EH (cell line): ENCODE measurements at regions not wholly inside any gene's neighbourhood (a gene's known extent, or its start where the extent isn't known, plus 50 kb on each side); places are given as distances from the start of the nearest gene placed in this dataset.
"Not testable (repeated sequence)": the region's sequence is repeated elsewhere in the genome, so short reads cannot be mapped to it uniquely, and the experiment has no call there.

Experiments used
- DNase-seq: peaks from one replicate; pipeline ENCODE4 v3.0.0-alpha.2; 2015; ENCODE audit warnings: low read depth

GRCh38 chr11:121358760-121359159, 66.2 kb downstream of the SC5D start:
- DNase-seq: no peak

DNA sequence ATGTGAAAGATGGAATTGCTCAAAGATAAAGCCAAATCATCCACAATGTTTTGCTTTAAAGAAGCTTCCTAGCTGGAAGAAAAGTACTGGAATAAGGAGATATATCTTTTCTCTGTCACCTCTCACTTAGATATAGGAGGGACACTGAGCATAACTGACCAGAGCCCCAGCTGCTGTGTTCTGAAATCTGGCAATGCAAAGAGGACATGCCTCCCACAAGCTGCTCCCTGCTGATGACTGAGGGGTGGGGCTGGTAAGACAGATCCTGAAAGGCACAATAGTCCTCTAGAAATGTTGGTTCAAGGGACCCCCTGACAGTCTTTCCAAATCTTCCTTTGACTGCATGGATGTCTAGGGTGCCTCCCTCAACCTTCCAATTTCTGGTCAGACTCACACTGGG, 67.0 kb downstream of the SC5D start:
- no peak for DNase-seq

DNA sequence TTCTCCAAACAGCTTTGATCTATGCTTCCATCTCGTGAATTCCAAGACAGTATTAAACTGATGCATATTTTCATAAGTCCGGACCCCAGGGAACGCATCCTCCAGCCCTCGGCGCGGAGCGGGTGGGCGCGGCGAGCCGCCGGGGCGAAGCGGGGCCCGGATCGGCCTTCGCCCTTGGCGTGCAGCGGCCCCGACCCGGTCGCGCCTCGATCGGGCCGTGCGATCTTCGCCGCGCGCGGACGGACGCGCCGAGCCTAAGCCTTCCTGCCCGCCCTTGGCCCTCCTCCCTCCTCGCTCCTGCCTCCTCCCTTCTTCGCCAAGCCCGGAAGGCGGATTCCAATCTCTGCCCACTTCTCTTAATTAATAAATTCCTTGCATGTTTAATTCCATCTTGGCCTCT, 70.4 kb downstream of the SC5D start:
- DNase-seq: not testable (repeated sequence)

DNA sequence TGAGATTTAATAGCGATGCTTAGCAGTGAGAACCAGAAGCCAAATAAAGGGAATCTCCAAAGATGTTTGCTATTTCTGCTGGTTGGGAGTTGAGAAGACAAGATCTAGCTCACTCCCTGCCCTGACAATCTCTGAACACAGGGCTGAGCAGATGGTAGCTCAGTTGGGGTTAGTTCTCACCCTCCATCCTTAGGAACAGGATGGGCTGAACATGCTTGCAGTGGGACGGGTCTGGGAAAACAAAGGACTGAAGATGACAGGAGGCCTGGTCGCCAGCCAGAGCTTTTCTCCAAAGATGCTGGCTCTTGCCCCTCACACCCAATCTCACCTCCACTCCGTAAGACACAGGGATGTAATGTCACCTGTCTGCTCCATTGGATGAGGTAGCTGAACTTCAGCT, 72.7 kb downstream of the SC5D start:
- no peak for DNase-seq

DNA sequence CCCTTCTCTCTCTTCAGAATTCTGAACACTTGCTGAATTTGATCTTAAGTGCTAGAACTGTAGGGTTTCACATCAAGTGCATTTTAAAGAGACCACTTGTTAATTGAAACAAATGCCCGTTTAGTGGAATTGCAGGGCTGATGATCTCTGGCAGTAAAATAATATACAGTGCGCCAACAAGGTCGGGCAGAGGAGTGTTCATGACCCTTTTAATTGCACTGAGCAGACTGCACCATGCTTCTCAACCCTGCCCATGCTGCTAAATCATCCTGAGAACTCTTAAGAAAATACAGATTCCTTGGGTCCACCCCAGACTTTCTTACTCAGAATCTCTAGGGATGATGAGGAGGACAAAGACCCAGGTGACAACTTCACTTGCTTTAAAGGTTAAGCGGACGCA, 73.5 kb downstream of the SC5D start:
- no peak for DNase-seq

DNA sequence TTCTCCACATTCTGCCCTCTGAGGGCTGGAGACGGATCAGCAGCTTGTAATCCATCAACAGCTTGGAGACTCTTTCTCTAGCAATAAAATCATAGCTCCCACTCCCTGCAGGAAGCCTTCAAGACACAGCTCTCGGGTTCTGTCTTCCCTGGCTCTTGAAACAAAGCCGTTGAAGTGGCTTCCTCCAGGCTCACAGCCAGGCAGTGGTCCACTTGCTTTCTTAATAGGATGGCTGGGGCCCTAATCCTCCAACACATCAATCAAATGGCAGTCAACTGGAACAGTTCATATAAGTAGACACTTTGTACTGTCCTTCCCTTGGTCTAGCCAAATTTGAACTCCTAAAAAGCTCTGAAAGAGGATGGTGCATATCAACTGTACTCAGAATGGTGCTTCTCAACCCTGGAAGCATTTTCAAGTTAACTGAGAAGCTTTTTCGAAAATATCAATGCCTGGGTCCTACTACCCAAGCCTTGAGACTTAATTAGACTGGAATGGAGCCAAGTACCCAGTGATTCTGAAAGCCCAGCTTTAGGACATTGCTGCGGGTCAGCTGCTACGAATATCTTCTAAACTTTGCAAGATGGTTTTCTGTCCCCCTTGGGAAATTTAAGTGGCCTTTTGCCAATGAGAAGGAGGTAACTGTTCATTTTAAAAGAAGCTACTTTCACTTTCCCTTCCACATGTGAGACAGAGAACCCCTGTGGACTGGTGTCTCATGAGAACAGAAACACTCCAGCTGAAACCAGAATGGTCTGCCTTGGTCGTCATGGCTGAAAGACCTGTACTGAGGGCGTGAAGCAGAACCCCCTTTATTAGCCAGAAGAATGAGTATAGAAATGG, 74.7 kb downstream of the SC5D start:
- DNase-seq: peak; percentile 7

DNA sequence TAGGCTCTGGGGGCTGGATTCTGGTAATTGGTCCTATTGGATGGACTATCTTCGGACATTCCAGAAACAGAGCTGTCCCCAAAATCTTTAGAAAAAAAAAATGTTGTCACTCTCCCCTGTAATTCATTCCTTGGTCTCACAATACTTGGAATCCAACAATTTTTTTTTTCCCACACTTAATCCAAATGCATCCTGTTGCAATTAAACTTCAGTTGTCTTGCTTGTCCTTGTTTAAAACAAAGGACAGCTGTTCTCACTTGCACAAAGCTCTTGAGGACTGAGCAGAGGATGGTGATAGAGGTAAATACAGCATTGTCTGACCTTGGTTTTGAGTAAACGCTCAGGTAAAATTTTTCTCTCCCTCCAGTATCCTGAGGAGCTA, 75.3 kb downstream of the SC5D start:
- DNase-seq: no peak

DNA sequence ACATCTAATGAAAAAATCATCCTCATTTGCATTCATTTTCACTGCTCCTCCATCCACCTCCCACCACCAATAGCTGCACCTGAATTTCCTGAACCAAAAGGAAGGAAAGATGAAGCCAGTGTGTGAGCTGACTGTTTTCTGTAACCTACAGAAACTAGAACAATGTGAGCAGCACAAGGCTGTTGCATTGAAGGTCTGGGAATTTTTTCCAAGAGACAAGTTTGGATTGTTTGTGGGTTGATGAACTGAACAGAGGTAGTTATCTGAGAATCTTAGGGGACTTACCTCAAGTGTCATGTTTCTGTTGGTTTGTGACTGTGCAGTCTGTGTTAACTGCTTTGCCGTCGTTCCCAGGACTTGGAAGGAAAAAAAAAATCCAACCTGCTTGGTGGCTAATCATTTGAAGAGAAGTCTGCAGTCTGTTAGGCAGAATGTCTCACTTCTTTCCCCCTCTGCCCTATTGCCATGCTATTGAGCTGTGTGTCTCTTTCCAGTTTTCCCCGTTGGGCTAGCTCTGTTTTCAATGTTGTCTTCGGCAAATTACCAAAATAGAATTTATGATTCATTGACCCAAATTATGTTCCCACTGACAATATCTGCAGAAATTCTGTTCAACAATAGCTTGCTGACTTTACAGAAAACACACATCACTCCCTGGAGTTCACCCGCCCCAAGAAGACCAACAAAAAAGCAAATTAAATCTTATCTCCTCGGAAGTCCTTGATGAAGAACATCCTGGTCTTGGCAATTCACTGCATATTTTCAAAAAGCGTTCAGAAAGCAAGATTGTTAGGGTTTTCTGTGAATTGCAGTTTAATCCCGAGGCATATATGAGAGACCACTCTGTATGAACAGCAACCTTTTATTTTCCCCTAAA, 76.0 kb downstream of the SC5D start:
- DNase-seq: no peak

DNA sequence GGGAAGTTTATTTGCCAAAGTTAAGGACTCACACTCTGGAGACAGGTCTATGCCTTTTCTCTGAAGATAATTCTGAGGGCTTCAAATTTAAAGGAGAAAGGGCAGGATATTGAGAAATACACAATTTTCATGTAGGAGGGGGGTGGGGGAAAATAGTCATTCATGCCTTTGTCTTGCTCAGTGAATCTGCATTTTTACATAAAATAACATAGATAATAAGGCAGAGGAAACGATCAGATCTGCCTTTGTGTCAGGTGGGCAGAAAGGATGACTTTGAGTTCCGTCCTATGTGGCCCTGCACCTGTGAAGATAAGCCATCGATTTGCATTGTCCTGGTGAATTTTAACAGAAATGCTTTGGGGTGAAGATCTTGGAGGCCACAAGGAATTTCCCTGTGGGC, 76.8 kb downstream of the SC5D start:
- no peak for DNase-seq

- DNase-seq: no peak
These were observed 79.5 kb downstream of the SC5D start for GRCh38 chr11:121372028-121372427.

DNA sequence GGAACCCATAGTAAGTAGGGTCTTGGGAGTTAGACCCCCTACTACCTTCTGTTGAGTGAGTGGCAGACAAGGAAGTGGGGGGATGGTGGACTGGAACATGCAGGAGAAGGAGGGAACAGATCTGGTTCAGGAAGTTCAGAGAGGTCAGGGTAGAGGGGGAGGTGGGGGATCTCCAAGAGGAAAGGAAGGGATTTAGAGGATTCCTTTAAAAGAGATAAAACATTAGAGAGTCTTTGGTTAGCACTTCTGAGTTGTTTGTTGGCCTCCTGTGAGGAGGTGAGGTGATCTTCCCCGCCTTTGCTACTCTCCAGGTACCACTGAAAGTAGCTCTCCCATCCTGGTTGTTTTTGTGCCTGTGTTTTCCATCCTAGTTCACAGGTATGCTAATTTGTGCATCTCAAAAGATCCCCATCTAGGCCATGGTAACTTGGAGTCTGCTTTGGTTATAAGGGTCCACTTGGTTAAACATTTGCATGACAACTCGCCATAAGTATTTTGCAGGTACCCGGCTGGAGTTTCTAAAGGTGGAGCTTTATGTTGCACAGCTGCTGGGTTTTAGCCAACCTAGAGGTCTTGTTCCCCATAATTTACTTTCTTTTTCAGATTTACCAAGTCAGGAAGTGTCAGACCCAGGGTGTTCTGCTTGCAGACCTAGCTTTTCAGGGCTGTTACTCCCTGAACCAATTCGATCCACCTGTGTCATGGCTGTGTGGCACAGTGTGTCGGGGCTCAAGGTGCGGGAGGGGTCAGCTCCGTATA, 79.3 kb upstream of the SORL1 start:
- no peak for DNase-seq

- no peak for DNase-seq
These were observed 77.7 kb upstream of the SORL1 start for GRCh38 chr11:121374286-121374985.

DNA sequence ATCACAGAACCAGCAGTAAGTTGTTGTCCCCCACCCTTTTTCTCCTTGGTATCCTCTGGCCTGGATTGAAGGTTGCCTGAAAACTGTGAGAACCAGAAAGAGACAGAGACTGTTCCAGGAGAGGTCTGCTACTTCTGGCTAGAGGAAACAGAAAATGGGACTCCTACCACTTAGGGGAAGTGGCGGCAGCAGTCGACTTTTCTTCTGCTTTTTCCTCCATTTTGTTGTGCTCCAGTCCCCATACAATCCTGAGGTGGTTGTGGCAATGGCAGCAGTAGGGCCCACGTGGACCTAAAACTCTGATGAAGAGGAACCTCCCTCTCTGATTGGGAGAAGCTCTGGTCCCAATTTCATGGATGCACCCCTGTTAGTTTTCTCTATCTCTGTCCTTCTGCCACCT, 76.0 kb upstream of the SORL1 start:
- no peak for DNase-seq

- not testable (repeated sequence) for DNase-seq
These were observed 72.8 kb upstream of the SORL1 start for GRCh38 chr11:121379145-121379810.

DNA sequence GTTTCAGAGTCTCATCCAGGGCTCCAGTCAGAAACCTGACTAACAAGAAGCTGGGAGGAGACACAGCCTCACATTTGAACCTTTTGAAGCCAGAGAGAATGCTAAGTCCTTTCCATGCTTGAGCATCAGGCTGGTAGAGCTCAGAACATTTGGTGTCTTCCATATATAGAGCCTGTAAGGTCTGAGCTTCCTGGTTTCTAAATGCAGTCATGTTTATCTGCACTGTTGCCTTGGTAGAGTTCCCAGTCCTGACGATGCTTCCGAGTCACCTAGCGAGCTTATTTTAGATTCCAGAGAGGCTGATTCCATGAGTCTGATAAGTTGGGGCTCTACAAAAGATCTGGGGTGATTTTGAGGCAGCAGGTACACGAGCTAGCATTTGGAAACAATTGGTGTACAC, 68.4 kb upstream of the SORL1 start:
- no peak for DNase-seq

DNA sequence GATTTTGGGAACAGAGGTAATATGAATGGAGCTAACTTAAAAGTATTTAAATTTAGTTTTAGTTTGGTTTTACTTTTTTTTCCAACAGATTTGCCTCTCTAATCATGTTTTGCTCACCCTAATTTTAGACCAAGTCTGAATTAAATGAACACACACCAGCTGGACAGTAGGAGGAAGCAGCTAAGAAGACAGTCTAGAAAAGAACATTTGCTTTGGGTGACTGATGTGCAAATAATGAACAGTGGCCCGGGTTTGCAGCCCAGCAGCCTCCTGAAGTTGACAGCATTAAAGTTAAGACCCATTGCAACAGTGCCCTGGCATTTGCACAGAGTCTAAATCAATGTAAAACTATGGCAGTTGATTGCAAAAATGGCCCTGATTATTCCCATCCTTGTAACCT, 66.4 kb upstream of the SORL1 start:
- DNase-seq: no peak
